GM18873 (cell line): ENCODE measurements at regions not wholly inside any gene's neighbourhood (a gene's known extent, or its start where the extent isn't known, plus 50 kb on each side); places are given as distances from the start of the nearest gene placed in this dataset.
"Not testable (repeated sequence)": the region's sequence is repeated elsewhere in the genome, so short reads cannot be mapped to it uniquely, and the experiment has no call there.

Source experiments
- ATAC-seq: cut with Tn5 transposase; IDR thresholded peaks from one replicate; pipeline ENCODE4 v1.9.1; 2021; ENCODE audit warnings: mild to moderate bottlenecking, moderate library complexity, moderate number of reproducible peaks; ENCODE audit not compliant: unreplicated experiment, low FRiP score

DNA sequence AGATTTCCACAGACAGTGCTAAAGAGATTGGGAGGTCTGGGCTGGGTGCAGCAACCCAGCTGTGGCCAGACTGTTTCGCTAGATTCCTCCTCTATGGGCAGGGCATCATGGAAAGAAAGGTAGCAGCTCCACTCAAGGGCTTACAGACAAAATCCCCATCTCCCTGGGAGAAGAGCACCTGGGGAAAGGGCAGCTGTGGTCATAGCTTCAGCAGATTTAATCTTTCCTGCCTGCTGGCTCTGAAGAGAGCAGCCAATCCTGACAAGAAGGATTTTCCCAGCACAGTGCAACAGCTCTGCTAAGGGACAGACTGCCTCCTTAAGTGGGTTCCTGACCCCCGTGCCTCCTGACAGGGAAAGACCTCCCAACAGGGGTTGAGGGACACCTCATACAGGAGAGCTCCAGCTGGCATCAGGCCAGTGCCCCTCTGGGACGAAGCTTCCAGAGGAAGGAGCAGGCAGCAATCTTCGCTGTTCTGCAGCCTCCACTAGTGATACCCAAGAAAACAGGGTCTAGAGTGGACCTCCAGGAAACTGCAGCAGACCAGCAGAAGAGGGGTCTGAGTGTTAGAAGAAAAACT is 1379.3 kb upstream of the ACO1 start:
- ATAC-seq = no peak

DNA sequence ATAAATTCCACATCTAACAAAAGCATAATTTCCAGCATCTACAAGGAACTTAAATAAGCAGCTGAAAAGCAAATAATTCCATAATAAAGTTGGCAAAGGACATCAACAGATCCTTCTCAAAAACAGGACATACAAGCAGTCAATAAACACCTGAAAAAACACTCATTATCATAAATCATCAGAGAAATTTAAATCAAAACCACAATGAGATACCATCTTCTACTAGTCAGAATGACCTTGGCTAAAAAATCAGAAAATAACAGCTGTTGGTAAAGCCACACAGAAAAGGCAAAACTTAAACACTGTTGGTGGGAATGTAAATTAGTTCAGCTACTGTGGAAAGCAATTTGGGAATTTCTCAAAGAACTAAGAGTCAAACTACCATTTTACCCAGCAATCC is 1371.1 kb upstream of the ACO1 start:
- no peak for ATAC-seq

DNA sequence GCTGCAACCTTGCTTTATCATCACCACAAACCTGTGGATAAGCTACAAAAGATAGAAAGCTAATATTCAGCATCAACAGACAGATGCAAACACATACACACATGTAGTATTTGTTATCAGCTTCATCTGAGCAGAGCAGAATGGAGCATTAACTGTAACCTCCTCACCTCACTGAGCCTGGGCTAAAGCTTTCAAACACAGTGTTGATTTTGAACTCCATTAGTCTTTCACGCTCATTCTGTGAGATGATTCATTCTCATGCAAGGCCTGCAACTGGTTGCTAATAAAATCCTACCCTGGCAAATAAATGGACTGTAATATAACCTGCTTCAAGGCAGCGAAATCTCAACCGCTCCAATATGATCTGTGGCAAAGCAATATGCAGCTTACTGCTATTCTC is 1360.6 kb upstream of the ACO1 start:
- ATAC-seq = no peak

DNA sequence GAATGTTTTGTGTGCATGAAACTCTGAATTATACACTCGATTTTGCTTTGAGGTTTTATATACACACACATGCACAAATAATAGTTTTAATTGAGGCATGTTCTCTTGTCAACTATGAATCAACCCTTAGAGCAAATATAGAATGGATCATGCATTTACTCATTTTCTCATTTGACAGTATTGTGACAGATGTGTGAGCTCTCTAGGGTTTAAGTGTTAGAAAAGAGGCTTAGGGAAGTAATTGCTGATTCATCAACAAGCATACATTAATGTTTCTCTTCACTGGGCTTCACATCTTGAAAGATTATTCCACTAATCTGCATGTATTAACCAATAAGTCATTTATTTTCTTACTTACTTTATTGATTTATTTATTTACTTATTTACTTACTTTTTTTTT is 1356.8 kb upstream of the ACO1 start:
- ATAC-seq = no peak

DNA sequence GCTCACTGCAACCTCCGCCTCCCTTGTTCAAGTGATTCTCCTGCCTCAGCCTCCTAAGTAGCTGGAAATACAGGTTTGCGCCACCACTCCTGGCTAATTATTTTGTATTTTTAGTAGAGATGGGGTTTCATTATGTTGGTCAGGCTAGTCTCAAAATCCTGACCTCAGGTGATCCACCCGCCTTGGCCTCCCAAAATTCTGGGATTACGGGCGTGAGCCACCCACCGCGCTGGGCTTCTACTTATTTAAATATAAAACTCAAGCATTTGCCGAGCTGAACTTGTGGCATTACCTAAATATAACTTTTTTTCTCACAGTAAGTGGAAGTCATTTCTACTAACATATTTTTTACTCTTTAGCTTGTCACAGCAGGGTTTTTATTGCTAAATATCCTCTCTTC is 1356.3 kb upstream of the ACO1 start:
- ATAC-seq = no peak

DNA sequence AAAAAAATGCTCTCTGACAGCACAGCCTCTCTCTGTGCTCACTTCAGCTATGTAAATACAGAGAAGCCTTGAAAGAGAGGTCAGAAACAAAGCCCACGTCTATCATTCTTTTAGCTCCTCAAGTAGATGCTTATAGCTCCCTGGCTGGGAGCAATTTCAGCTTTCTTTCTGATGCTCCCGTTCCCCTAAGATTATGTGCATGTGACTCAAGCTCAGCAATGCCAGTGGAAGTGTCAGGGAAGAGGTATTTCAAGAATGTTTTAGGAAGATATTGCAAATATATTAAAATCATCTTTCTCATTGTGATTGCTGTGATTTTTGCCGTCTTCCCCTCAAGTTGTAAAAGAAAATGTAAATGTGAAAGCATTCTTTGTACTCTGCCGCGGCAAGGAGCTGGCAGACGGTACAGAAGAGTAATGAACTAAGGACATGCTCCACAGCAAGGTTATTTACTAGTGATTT is 1353.7 kb upstream of the ACO1 start:
- ATAC-seq = no peak

DNA sequence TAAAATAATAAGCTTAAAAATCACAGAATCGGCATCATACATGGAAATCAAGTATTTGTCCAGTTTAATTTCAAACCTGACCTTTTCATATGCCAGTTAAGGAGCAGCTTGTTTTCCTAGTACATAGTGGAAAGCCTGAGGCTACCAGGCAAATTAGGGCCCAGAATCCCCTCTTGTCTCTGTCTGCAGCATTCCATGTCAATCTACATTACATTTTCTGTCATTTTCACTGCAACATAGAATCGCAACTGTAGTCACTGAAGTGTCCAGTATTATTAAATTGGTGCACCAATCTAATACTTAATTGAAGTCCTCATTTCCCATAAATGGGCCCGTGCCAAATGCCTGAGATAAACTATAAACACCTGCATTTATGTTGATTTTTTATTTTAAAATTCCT is 1352.2 kb upstream of the ACO1 start:
- no peak for ATAC-seq

DNA sequence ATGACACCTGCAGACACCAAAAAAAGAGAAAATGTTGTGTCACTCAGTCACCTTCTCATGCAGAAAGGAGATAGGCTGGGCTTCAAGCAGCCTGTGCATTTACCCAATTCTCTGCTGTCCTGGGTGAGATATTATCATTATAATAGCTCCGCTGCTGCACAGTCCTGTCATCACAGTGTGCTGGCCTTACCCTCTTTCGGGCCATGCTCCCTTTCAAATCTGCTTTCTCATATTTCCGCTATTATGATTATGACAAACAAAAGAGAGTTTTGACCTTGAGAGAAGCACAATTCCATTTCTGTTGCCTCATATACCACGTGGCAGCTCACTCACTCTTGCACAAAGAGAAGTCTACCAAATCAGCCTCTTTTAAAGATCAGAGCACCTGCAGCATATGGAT is 1350.1 kb upstream of the ACO1 start:
- ATAC-seq = no peak

DNA sequence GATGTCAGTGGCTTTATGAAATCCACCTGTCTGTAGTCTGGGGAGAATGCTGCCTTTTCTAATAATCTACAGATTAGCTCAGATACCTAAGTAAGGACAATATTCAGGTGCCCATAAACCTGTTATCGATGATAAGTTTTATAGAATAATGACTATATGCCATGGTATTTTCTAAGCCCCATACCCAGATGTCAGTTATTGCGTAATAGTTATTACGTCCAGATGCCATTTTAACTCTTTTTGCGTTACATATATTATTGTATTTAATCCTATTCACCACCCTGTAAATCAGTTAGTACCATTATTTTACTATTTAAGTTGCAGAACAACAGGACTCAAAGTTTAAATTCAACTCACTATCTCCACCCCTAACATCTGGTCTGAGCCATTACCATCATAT is 1343.9 kb upstream of the ACO1 start:
- no peak for ATAC-seq

DNA sequence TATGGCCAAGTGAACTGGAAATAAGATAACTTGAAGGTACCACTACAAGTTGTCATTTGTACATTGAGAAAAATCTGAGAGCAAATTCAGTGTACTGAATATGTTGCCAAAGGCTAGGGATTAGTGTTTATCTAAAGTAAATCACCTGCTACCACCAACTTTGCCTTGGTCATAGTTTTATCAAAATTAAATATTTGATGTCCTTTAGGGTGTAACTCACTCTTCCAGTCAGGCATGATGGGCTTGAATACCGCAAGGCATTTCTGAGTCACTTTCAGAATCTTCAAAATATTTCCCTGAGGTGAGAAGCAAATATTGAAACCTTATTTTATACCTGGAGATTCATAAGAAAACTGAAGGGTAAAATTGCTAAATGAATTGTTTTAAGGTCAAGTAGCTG is 1338.6 kb upstream of the ACO1 start:
- ATAC-seq = no peak

DNA sequence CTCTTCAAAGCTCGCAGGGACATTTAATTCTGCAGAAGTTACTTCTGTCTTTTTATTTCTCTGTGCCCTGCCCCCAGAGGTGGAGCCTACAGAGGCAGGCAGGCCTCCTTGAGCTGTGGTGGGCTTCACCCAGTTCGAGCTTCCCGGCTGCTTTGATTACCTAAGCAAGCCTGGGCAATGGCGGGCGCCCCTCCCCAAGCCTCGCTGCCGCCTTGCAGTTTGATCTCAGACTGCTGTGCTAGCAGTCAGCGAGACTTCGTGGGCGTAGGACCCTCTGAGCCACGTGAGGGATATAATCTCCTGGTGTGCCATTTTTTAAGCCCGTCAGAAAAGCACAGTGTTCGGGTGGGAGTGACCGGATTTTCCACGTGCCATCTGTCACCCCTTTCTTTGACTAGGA is 1322.9 kb upstream of the ACO1 start:
- ATAC-seq = not testable (repeated sequence)

DNA sequence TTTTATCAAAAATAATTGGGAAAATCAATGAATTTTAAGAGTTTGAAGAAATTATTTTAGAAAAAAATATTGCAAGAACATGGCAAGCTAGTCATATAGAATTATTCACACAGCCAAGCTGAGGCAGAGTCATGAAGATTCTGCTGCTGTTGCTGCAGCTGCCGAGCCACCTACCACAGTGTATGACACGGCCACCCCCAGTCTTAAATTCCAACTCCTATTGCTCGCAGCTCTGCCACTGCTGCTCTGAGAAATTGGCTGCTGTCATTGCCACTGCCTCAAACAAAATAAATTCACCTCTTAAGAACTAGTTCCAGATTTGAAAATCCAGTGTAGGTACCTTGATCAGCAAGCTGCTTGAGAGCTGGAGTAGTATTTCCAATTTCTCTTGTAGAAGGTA is 1318.8 kb upstream of the ACO1 start:
- ATAC-seq = no peak

DNA sequence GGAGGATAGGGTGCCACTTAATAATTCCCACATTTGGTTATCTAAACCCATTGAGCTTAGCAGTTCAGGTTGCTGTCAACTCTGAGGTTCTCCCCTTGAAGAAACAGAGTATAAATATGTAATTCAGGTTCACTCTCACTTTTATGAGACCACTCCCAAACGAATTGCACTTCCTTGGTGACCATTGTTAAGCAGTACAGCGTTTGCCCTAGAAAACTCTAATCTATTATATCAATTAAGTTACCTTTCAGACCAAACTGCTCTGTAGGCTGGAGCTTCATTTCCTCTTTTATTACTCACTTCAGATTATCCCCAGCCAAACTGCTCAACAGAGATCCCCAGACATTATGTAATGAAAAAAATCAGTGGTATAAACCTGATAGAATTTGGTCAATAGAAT is 1317.0 kb upstream of the ACO1 start:
- no peak for ATAC-seq

DNA sequence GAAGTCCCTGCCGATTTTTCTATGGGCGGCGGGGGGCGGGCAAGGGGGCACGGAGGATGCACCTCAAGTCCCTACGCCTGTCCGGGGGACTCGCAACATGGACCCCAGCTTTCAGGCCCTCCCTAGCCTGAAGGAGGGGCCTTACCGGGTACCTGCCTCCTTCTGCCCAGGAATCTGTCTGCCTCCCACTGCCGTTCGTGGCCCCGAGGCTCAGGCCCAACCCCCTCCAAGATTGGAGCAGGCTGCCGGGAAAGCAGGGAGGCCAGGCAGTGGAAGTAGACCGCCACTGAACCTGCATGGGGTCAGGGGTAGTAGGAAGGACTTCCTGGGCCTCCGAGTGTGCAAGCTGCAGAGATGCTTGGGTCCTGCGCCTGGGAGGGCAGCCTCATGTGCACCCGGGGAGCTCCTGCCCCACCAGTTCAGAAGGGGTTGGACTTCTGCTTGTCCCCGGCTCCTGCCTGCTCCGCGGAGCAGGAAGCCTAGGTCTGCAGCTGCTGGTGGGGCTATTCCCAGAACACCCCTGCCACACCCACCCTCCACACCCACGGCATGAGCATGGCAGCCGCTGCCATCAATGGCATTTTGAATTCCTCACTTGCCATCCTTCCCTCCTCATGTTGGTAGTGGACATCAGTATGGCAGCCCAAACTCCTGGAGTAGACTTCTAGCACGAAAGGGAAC is 1312.7 kb upstream of the ACO1 start:
- ATAC-seq = no peak

DNA sequence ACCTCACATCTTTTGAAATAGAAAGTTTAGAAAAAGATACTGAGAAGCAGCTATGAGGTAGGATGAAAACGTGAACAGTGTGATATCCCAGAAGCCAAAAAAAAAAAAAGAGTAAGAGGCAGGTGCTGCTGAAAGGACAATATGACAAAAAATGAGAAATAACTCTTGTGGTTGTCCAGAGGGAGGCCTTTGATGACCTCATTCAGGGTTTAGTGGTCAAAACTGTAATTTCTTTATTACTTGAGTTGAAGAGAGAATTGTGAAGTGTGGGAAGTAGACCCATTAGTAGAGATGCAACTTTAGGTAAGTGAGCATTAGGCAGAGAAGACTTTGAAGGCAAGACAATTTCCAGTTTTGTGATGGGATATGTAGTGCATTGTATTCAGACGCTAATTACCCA is 1306.3 kb upstream of the ACO1 start:
- no peak for ATAC-seq

DNA sequence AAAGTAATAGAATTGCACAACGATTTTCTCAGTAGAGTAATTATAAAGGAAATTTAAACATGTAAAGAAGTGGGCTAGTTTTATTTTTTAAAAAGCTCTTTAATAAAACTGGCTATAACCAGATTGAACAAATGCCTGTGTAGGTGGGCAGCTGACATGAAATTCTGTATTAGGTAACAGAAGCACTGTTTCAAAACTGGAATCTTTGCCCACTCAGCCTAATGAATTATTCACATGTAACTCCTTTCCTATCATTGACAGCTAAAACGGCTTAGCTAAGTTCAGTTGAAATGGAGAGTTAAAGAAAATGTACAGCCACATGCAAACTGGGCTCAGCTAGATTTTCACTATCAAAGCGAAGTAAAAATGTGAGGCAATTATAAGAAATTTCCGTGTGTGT is 1300.1 kb upstream of the ACO1 start:
- ATAC-seq = no peak

DNA sequence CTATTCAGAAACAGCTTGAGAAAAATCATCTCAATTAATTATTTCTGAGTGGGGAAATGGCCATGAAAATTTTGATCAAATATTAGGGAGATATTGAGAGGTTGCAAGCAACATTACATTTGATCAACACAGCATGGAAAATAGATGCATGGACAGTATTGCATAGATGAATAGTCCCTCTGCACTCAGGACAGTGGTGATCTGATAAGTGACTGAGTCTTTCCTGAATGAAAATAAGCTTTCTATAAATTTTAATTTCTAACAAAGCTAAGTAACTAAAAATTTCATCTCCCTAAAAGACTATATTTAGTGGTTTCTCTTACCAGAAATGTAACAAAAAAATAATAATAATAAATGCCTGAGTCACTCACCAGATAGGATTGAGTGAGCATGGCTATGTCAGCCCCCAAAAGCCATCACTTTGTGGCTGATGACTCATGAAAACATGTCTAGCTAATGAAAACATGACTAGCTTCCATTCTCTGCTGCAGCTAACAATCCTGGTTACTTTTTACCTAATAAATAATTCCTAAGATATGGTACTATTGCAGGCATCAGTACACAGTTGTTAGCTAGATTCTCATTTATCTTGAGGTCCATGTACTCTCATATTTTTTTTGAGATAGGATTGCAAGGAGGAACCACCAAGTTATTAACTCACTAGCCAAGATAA is 1294.8 kb upstream of the ACO1 start:
- ATAC-seq = no peak

DNA sequence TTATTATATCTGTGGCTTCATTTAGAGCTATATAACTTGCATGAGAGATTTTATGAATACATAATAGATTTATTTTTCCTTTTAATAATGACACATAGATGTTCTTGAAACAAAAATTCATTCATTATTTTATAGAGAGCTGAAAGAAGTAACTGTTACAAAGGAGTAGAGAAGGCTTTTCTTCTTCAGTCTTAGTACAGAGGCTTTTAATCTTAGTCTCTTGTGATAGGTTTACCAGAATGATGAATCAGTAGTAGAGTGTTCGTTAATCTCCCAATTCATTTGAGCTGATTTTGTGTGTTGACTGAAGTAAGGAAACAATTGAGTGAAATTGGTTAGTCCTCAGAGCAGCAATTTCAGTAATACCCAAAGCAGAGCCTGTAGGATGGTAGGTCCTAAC is 1284.1 kb upstream of the ACO1 start:
- ATAC-seq = no peak

DNA sequence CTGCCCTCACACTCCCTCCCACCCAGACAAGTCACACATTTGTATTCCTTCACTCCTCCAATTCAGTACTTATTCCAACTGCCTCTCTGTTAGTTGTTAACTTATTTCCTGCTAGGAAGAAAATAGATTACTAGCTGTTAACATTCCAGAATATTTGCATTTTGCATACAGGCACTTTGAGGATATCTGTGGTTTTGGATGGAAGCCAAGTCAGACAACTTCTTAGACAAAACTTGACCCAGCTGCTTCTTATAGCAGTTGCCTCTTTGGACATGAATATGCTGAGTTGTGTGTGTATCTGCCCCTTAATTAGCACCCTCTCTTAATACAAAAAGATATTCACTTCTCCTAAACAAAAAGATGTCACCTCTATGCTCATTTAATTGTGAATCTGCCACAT is 1280.6 kb upstream of the ACO1 start:
- ATAC-seq = no peak

DNA sequence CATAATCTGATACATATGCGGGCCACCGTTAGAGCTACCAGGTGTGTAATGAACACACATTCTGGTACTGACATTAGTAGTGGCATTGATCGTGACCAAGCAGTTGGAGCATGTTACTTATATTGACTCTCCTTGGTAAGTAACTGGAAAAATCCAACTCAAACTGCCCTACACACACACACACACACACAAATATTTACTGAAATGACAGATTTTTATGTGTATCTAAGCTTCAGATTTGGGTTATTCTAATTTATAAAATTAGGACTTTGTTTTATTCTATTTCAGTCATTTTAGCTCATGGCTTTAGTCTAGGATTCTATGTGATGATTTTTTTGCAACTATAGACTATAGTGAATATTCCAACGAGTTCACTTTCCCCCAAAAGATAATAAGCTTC is 1280.2 kb upstream of the ACO1 start:
- no peak for ATAC-seq

DNA sequence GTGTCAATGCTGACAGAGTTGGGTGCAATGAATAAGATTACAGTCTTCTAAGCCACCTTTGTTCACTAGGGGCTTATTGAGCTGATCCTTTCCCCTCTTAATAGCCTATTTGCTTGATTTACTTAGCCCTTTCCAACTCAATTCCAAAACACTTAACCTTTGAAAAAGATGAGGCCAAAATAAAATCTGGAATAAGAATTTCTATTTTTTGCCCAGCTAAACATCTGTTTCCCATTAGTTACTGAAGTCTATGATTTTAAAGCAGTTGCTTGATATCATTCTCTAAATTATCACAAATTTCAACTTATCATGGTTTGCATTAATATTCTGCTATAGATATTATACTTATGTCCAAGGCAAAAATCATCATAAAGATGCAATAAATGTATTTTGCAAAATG is 1272.0 kb upstream of the ACO1 start:
- no peak for ATAC-seq

DNA sequence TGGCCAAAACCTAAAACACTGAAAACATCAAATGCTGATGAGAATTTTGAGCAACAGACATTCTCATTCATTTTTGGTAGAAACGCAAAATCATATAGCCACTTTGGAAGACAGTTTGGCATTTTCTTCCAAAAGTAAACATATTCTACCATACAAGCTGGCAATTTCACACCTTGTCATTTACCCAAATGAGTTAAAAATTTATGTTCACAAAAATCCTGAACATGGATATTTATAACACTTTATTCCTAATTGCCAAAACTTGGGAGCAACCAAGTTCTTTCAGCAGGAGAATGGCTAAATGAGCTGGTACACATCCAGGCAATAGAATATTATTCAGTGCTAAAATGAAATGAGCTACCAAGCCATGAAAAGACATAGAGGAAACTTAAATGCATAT is 1270.1 kb upstream of the ACO1 start:
- ATAC-seq = no peak
